Activated CD4-positive, alpha-beta T cell treated with anti-CD3 and anti-CD28 coated beads for 24 hours (primary cell): ENCODE measurements at regions not wholly inside any gene's neighbourhood (a gene's known extent, or its start where the extent isn't known, plus 50 kb on each side); places are given as distances from the start of the nearest gene placed in this dataset.

Experiments used
- DNase-seq, 2 donors: peaks; one replicate each; pipeline ENCODE4 v3.0.0-alpha.2; 2020; ENCODE audit warnings: low read depth in 2 of 2

- DNase-seq: no peak
Observed at GRCh38 chr1:2865571-2866421, 64.3 kb upstream of the TTC34 start.

GRCh38 chr1:2866422-2867086 lies 65.1 kb upstream of the TTC34 start:
- no peak for DNase-seq

GRCh38 chr1:2867087-2867425 lies 65.6 kb upstream of the TTC34 start:
- DNase-seq: no peak

- no peak for DNase-seq
Observed at GRCh38 chr1:2867861-2868260, 66.4 kb upstream of the TTC34 start.

- DNase-seq: no peak
Observed at GRCh38 chr1:2868571-2869195, 67.2 kb upstream of the TTC34 start.

- DNase-seq: no peak
Observed at GRCh38 chr1:2871246-2871815, 69.8 kb upstream of the TTC34 start.

GRCh38 chr1:2874207-2874606 lies 72.7 kb upstream of the TTC34 start:
- no peak for DNase-seq

GRCh38 chr1:2874607-2875480 lies 73.4 kb upstream of the TTC34 start:
- DNase-seq: no peak

GRCh38 chr1:2875707-2876561 lies 74.4 kb upstream of the TTC34 start:
- no peak for DNase-seq

- DNase-seq: no peak
Observed at GRCh38 chr1:2876846-2877245, 75.4 kb upstream of the TTC34 start.

- no peak for DNase-seq
Observed at GRCh38 chr1:2877391-2877790, 75.9 kb upstream of the TTC34 start.

GRCh38 chr1:2878591-2878990 lies 77.1 kb upstream of the TTC34 start:
- no peak for DNase-seq

- no peak for DNase-seq
Observed at GRCh38 chr1:2879026-2879425, 77.5 kb upstream of the TTC34 start.

GRCh38 chr1:2879591-2879990 lies 78.1 kb upstream of the TTC34 start:
- no peak for DNase-seq

- DNase-seq: no peak
Observed at GRCh38 chr1:2880086-2880485, 78.6 kb upstream of the TTC34 start.

- no peak for DNase-seq
Observed at GRCh38 chr1:2880812-2881295, 79.4 kb upstream of the TTC34 start.

- DNase-seq: no peak
Observed at GRCh38 chr1:2881556-2881955, 80.1 kb upstream of the TTC34 start.

GRCh38 chr1:2882966-2883696 lies 81.6 kb upstream of the TTC34 start:
- DNase-seq: no peak

GRCh38 chr1:2885001-2885400 lies 83.5 kb upstream of the TTC34 start:
- no peak for DNase-seq

GRCh38 chr1:2886631-2887030 lies 85.1 kb upstream of the TTC34 start:
- DNase-seq: no peak
